ENCODE measurements at regions not wholly inside any gene's neighbourhood (a gene's known extent, or its start where the extent isn't known, plus 50 kb on each side); places are given as distances from the start of the nearest gene placed in this dataset.

DNA sequence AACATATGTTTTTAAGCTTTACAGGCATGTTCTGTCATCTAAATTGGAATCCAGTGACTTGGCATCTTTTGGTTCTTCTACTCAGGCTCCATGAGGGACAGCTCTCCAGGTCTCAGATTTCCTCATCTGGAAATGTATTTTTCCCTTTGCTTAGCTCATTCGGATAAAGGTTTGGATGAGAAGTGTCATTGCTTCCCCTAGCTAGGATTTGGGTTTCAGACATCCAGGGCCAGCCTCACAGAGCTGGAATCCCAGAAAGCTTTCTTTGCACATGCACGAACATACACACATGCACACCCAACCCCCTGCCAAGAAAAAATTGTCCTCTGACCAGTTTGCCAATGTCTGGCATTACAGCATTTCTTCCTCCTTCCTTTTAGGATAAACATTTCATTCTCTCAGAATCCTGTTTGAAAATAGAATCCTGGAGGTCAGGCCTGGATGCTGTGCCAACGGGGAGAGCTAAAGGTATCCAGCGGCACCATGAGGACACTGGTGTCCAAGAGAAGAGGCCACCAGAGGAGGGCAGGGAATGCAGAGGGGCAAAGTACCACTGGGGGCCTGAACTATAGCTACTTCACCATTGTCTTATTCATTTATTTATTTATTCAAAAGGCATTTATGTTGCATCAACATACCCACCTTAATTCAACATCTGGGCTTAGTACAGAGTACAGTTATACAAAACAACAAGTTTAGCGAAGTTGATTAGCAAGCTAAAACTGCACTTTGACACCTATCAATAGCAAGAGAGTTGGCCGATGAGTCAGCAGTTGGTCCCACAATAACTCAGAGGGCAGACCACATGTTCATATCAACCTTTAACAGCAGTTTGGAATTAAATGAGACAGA lies 97.9 kb upstream of the ATL2 start:
- H3K27me3 ChIP-seq (ENCODE audit: low read depth) = no peaks in the 10 kb centered on the region; the same call in 1 of the 2 replicates
- peaks cover 4% of the 10 kb centered on the region; the same call in 1 of the 2 replicates for H3K9me3 ChIP-seq
- H3K4me3 ChIP-seq = no peak overlapping the region
- H3K36me3 ChIP-seq (replicated peaks) = no peaks in the 10 kb centered on the region
- DNase-seq (ENCODE audit: low spot score in 2 of 2) = no peak
- H3K4me1 ChIP-seq = no peaks in the 10 kb centered on the region
- in situ Hi-C loops (cut with MboI; ENCODE audit: low sequenced_read_pairs) = no loop called here

DNA sequence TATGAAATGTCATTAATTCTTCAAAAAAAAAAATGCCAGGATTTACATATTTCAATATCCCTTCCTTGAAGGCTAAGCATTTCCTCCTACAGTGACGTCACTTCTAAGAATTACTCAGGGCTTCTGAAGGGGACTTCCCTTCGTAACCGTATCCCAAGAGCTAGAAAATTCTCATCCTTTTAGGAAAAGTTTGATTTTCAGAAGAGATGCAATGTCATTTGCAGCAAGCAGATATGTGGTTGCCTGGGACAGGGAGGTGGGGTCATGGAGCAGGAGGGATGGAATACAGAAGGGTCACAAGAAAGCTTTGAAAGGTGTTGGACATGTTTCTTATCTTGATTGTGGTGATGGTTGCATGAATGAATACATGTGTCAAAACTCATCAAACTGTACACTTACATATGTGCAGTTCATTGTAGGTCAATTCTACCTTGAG lies 97.0 kb upstream of the ATL2 start:
- in situ Hi-C loops (cut with MboI; ENCODE audit: low sequenced_read_pairs) = no loop called here
- H3K9me3 ChIP-seq = peaks cover 4% of the 10 kb centered on the region; the same call in 1 of the 2 replicates
- H3K4me1 ChIP-seq = no peaks in the 10 kb centered on the region
- no peaks in the 10 kb centered on the region for H3K36me3 ChIP-seq (replicated peaks)
- no peak for DNase-seq (ENCODE audit: low spot score in 2 of 2)
- no peak overlapping the region for H3K4me3 ChIP-seq
- no peaks in the 10 kb centered on the region; the same call in 1 of the 2 replicates for H3K27me3 ChIP-seq (ENCODE audit: low read depth)

DNA sequence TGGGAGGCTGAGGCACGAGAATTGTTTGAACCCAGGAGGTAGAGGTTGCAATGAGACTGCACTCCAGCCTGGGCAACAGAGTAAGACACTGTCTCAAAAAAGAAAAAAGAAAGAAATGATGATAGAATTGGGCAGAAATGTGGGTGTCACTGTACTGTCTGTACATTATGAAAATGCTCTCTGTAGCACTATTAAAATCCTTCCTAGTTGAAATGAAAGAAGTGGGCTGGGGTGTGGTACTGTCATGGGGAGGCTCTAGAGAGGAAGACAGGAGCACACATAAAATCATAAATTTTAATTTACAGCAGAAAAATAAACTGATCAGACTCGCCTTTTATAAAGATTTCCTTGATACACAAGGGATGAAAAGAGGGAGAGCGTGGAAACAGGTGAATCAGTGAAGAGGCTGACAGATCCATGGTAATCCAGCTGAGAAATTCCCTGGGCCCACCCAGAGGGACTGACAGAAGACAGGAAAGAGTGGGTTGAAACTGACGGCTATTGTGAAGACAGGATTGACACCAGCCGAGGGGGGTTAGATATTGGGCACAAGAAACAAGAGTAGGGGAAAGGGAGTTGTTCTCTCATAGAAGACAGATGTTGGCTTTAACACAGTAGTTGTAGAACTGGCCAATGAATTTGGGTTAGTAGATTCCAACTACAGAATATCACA lies 96.4 kb upstream of the ATL2 start:
- no peak for DNase-seq (ENCODE audit: low spot score in 2 of 2)
- Histone ChIP-seq H3K27me3 (ENCODE audit: low read depth) (no peaks in the 10 kb centered on the region; the same call in 1 of the 2 replicates), H3K4me3 (no peak overlapping the region), H3K4me1 (no peaks in the 10 kb centered on the region), H3K9me3 (peaks cover 4% of the 10 kb centered on the region; the same call in 1 of the 2 replicates), H3K36me3 (replicated peaks) (no peaks in the 10 kb centered on the region)
- in situ Hi-C loops (cut with MboI; ENCODE audit: low sequenced_read_pairs) = no loop called here

DNA sequence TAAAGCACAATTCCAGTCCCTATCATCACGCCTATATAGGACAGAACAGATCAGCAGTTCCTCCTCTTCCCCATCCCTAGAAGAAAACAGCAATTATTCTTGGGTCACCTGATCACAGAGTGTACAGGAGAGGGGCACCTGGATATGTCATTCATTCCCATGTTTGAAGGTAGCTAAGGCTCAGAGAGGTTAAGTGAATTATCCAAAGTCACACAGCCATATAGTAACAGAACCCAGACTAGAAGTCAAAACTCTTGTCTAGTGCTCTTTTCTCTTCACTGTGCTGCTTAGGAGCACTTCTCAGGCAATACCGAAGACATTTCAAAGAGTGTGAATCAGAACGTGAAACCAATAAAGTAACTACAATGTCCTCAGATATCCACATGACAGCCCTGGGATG lies 93.0 kb upstream of the ATL2 start:
- no peak for DNase-seq (ENCODE audit: low spot score in 2 of 2)
- in situ Hi-C loops (cut with MboI; ENCODE audit: low sequenced_read_pairs) = no loop called here
- Histone ChIP-seq H3K36me3 (replicated peaks) (no peaks in the 10 kb centered on the region), H3K4me1 (no peaks in the 10 kb centered on the region), H3K27me3 (ENCODE audit: low read depth) (no peaks in the 10 kb centered on the region; the same call in 1 of the 2 replicates), H3K9me3 (peaks cover 4% of the 10 kb centered on the region; the same call in 1 of the 2 replicates), H3K4me3 (no peak overlapping the region)

DNA sequence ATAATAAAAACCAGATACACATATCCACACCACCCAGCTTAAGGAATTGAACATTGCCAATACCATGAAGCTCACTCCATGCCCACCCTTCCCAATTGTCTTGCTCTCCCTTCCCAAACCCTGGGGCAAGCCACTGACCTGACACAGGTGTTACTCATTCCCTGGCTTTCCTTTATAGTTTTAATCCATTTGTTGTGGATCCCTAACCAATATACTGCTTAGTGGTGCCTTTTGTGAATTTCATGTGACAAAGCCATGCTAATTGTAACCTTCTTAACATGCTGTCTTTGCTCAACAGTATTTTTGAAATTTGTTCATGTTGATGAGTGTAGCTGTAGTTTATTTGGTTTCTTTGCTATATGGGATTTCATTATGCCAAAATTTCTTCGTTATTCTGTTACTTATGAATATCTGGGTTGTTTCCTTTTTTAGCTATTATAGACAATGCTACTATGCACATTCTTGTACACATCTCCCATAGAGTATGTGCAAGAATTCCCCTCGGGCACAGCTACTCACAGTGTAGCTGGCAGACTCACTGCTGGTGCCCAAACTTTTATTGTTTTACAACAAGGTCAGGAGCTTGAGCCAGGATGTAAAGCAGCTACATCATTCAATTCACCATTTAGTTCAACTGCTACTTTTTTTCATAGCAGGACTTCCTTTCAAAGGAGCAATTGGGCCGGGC lies 90.8 kb upstream of the ATL2 start:
- in situ Hi-C loops (cut with MboI; ENCODE audit: low sequenced_read_pairs) = no loop called here
- no peaks in the 10 kb centered on the region for H3K4me1 ChIP-seq
- no peaks in the 10 kb centered on the region for H3K36me3 ChIP-seq (replicated peaks)
- DNase-seq (ENCODE audit: low spot score in 2 of 2) = no peak
- H3K27me3 ChIP-seq (ENCODE audit: low read depth) = no peaks in the 10 kb centered on the region; the same call in 1 of the 2 replicates
- H3K9me3 ChIP-seq = peaks cover 4% of the 10 kb centered on the region; the same call in 1 of the 2 replicates
- H3K4me3 ChIP-seq = no peak overlapping the region

DNA sequence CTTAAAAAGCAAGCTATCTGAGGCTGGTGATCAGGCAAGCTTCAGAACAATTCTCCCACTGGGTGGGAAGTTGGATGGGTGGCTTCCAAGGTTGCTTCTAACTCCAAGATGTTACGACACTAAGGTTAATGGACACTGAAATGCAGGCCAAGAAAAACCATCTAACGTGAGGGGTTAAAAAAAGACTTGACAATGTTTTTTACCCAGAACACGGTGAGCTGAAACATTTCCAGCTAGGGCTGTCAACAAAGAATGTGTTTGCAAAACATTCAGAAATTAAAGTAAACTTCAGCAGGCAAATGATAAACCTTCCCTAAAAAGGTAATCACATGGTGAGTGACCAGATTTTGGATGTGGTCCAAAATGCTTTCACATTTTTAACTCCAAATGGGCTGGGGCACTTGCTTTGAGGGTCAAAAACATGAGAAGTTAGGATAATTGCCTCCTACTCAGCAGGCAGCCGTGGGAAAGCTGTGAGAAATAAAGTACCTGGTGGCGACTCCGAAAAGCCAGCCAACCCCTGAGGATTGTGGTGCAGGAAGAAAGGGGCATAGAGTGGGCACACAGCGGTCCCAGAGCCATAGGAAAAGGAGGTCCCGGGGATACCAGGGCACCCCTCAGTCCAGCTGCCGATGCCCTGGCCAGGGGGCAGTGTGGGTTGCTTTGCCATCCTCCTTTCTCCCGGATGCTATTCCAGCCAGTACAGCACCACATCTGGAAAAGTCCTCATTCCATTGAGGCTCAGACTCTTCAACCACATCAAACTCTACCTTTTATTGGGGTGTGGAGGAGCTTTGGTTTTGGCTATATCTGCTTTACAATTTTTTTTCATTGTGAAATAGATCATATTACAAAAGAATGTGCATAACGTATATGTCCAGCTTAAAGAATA lies 90.0 kb upstream of the ATL2 start:
- peaks cover 4% of the 10 kb centered on the region; the same call in 1 of the 2 replicates for H3K9me3 ChIP-seq
- H3K27me3 ChIP-seq (ENCODE audit: low read depth) = no peaks in the 10 kb centered on the region; the same call in 1 of the 2 replicates
- no peak for DNase-seq (ENCODE audit: low spot score in 2 of 2)
- H3K4me3 ChIP-seq = no peak overlapping the region
- H3K36me3 ChIP-seq (replicated peaks) = no peaks in the 10 kb centered on the region
- in situ Hi-C loops (cut with MboI; ENCODE audit: low sequenced_read_pairs) = no loop called here
- H3K4me1 ChIP-seq = no peaks in the 10 kb centered on the region

DNA sequence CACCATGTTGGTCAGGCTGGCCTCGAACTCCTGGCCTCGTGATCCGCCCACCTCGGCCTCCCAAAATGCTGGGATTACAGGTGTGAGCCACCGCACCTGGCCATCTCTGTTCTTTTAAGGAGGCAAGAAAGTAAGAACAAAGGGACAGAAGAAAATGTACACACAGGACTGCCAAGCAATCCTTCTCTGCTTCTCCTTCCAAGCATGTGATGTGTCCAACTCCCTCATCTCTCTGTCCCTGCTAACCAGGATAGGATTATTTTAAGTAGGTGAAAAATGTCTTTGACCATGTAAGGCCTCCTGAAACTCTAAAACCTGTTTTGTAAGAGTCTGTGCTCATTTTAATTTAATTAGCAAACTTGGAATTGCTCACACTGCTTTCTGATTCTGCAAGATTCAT lies 89.3 kb upstream of the ATL2 start:
- in situ Hi-C loops (cut with MboI; ENCODE audit: low sequenced_read_pairs) = no loop called here
- Histone ChIP-seq H3K36me3 (replicated peaks) (no peaks in the 10 kb centered on the region), H3K27me3 (ENCODE audit: low read depth) (no peaks in the 10 kb centered on the region; the same call in 1 of the 2 replicates), H3K4me1 (no peaks in the 10 kb centered on the region), H3K4me3 (no peak overlapping the region), H3K9me3 (no peaks in the 10 kb centered on the region)
- DNase-seq (ENCODE audit: low spot score in 2 of 2) = no peak

DNA sequence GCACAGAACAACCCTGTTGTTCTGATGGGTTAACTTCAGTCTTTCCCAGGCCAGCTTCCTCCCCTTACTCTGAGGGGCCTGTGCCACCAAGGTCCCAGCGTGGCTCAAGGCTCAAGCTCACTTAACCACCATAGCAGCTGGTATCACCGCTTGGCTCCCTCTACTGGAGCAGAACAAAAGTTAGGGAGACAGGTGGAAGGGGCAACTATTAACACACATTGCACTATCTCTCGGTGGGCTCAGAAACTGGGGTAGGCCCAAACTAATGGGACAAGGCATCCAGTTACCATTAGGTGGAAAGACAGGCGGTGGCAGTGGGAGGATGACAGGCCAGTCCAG lies 88.7 kb upstream of the ATL2 start:
- H3K27me3 ChIP-seq (ENCODE audit: low read depth) = no peaks in the 10 kb centered on the region
- no peaks in the 10 kb centered on the region for H3K4me1 ChIP-seq
- peak; percentile 48 to 64 for DNase-seq (ENCODE audit: low spot score in 2 of 2)
- in situ Hi-C loops (cut with MboI; ENCODE audit: low sequenced_read_pairs) = no loop called here
- H3K4me3 ChIP-seq = no peak overlapping the region
- H3K36me3 ChIP-seq (replicated peaks) = no peaks in the 10 kb centered on the region
- no peaks in the 10 kb centered on the region for H3K9me3 ChIP-seq

DNA sequence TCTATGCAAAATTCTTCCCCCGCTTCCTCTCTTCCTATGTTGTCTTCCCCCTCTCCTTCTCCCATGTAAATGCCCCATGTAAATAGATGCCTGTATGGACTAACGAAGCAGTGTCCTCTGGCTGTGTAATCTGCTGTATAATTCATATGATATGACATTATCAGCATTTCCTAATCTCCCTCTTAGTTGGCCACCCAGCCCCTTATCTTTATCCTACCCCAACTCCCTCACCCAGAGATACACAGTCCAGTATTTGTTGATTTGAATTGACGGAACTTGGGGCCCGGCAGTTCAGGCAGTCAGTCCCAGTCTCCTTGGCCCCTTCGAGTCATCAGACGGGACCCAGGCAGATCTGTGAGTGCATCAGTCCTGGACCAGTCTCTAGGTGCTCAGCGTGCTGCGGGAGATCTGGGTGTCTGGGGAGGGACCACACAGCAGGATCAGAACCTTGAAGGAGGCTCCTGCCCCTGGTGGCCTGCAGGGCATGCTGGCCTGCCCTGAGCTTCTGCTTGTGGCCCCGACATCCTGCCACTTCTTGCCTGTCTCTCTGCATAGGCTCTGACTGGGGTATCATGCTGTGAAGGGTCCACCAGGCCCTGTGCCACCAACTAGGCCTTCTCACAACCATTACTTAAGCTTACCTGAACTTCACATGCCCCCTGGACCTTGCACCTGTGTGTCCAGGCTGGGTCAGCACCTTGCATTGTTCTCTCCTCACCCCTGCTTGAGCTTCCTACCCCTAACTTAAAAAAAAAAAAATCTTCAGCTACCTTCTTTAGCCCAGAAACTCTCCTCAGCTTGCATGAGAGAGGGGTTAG lies 88.1 kb upstream of the ATL2 start:
- H3K4me3 ChIP-seq = no peak overlapping the region
- H3K9me3 ChIP-seq = no peaks in the 10 kb centered on the region
- H3K4me1 ChIP-seq = no peaks in the 10 kb centered on the region
- no peak for DNase-seq (ENCODE audit: low spot score in 2 of 2)
- in situ Hi-C loops (cut with MboI; ENCODE audit: low sequenced_read_pairs) = no loop called here
- H3K27me3 ChIP-seq (ENCODE audit: low read depth) = no peaks in the 10 kb centered on the region
- H3K36me3 ChIP-seq (replicated peaks) = no peaks in the 10 kb centered on the region

DNA sequence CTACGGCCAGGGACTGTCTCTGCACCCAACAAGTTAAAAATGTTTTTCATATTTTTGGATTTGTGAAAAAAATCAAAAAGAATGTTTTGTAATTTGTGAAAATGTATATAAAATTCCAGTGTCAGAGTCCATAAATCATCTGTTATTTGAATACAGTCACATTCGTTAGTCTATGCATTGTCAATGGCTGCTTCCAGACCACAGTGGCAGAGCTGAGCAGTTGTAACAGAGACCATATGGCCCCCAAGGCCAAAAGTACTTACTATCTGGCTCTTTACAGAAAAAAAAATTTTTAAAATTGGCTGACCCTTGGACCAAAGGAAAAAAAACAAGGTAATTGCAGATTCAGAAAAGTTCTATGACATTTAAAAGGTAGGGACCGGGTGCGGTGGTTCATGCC lies 86.7 kb upstream of the ATL2 start:
- H3K9me3 ChIP-seq = no peaks in the 10 kb centered on the region
- no peaks in the 10 kb centered on the region for H3K27me3 ChIP-seq (ENCODE audit: low read depth)
- DNase-seq (ENCODE audit: low spot score in 2 of 2) = no peak
- no peaks in the 10 kb centered on the region for H3K36me3 ChIP-seq (replicated peaks)
- H3K4me1 ChIP-seq = no peaks in the 10 kb centered on the region
- no peak overlapping the region for H3K4me3 ChIP-seq
- in situ Hi-C loops (cut with MboI; ENCODE audit: low sequenced_read_pairs) = no loop called here

DNA sequence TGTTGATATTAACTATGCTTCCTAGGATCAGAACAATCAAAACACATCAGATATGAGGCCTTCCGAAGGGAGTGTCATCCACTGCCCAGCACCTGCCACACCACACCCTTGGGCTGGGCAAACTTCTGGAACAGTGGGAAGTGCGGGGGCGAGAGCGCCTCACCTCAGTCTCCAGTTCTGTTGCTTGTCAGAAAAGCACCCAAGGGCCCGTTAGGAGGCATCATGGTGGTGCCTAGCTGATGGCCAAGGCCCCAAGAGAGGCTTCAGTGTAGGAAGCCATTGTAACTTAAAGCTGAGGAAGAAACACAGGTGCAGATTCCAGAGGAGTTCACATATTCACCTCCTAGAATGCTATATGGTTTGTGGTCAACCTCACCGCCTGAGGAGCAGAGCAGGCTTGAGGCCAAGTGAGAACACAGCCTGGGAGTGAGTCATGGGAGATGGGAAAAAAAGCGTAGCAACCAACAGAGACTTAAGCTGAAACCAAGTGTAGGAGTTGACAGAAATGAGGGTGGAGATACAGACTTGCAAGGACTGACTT lies 85.1 kb upstream of the ATL2 start:
- no peak for DNase-seq (ENCODE audit: low spot score in 2 of 2)
- no peaks in the 10 kb centered on the region for H3K36me3 ChIP-seq (replicated peaks)
- H3K9me3 ChIP-seq = no peaks in the 10 kb centered on the region
- H3K4me3 ChIP-seq = no peak overlapping the region
- H3K4me1 ChIP-seq = no peaks in the 10 kb centered on the region
- in situ Hi-C loops (cut with MboI; ENCODE audit: low sequenced_read_pairs) = no loop called here
- no peaks in the 10 kb centered on the region for H3K27me3 ChIP-seq (ENCODE audit: low read depth)

DNA sequence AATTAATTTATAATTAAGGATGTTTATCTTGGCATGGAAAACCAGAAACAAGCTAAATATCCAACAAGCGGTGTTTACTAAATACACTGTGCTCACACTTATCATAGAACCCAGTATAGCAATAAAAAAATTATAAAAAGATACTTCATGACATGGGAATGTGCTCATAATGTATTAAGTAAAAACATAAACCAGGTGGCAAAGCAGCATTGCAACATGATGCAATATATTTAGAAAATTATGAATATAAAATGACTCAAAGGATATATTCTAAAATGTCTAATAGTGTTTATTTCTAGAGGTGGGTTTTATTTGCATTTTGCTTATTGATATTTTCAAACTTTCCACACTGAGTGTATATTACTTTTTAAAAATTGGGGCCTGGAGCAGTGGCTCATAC lies 84.4 kb upstream of the ATL2 start:
- Histone ChIP-seq H3K4me1 (no peaks in the 10 kb centered on the region), H3K27me3 (ENCODE audit: low read depth) (no peaks in the 10 kb centered on the region), H3K36me3 (replicated peaks) (no peaks in the 10 kb centered on the region), H3K4me3 (no peak overlapping the region), H3K9me3 (no peaks in the 10 kb centered on the region)
- no peak for DNase-seq (ENCODE audit: low spot score in 2 of 2)
- in situ Hi-C loops (cut with MboI; ENCODE audit: low sequenced_read_pairs) = no loop called here
